MM.1S (cell line): ENCODE measurements at regions not wholly inside any gene's neighbourhood (a gene's known extent, or its start where the extent isn't known, plus 50 kb on each side); places are given as distances from the start of the nearest gene placed in this dataset.

Experiments used
- DNase-seq: peaks from one replicate; pipeline ENCODE4 v3.0.0-alpha.2; 2015
- H2AFZ ChIP-seq: fragments of 300-600 bp; sonication (generic); 2 replicates; pipeline ENCODE4 v1.6.0; 2016; ENCODE audit warnings: antibody characterized with exemption, low read length
- H3F3A ChIP-seq: fragments of 300-600 bp; sonication (generic); 2 replicates; pipeline ENCODE4 v1.6.1; 2016; ENCODE audit warnings: mild to moderate bottlenecking, antibody characterized with exemption, low read length, moderate library complexity, mixed read lengths; ENCODE audit not compliant: insufficient read depth
- H3K27ac ChIP-seq: fragments of 300-600 bp; sonication (generic); 2 replicates; pipeline ENCODE4 v1.5.1; 2016; ENCODE audit warnings: mild to moderate bottlenecking, low read length
- H3K27me3 ChIP-seq: fragments of 300-600 bp; sonication (generic); replicated peaks from 2 replicates; pipeline ENCODE4 v1.6.0; 2016; ENCODE audit warnings: low read length; ENCODE audit not compliant: insufficient read depth
- H3K36me3 ChIP-seq: fragments of 300-600 bp; sonication (generic); replicated peaks from 2 replicates; pipeline ENCODE4 v1.6.1; 2016; ENCODE audit warnings: mild to moderate bottlenecking, low read length, mixed read lengths; ENCODE audit not compliant: insufficient read depth
- H3K4me1 ChIP-seq: fragments of 300-600 bp; sonication (generic); 2 replicates; pipeline ENCODE4 v1.6.1; 2016; ENCODE audit warnings: low read length, mixed read lengths
- H3K4me2 ChIP-seq: fragments of 300-600 bp; sonication (generic); 2 replicates; pipeline ENCODE4 v1.6.0; 2016; ENCODE audit warnings: low read depth, low read length
- H3K4me3 ChIP-seq: fragments of 300-600 bp; sonication (generic); 2 replicates; pipeline ENCODE4 v1.5.1; 2016; ENCODE audit warnings: low read length, mixed read lengths
- H3K79me2 ChIP-seq: fragments of 300-600 bp; sonication (generic); 2 replicates; pipeline ENCODE4 v1.6.1; 2016; ENCODE audit warnings: mixed run types, low read length, mixed read lengths
- H3K9ac ChIP-seq: fragments of 300-600 bp; sonication (generic); 2 replicates; pipeline ENCODE4 v1.6.1; 2016; ENCODE audit warnings: low read length, mixed read lengths
- H3K9me2 ChIP-seq: fragments of 300-600 bp; sonication (generic); replicated peaks from 2 replicates; pipeline ENCODE4 v1.6.1; 2016; ENCODE audit warnings: mild to moderate bottlenecking, low read length, mixed read lengths; ENCODE audit not compliant: insufficient read depth
- H3K9me3 ChIP-seq: fragments of 300-600 bp; sonication (generic); replicated peaks from 2 replicates; pipeline ENCODE4 v1.6.1; 2016; ENCODE audit warnings: mild to moderate bottlenecking, low read length, mixed read lengths; ENCODE audit not compliant: insufficient read depth
- H4K20me1 ChIP-seq: fragments of 300-600 bp; sonication (generic); 2 replicates; pipeline ENCODE4 v1.6.1; 2016; ENCODE audit warnings: mild to moderate bottlenecking, low read length, moderate library complexity, mixed read lengths; ENCODE audit not compliant: insufficient read depth
- CTCF ChIP-seq: fragments of 300-600 bp; sonication (generic); IDR thresholded peaks from 2 replicates; pipeline ENCODE4 v1.5.1; 2016; ENCODE audit warnings: antibody characterized with exemption, low read length, mixed read lengths
- EZH2 ChIP-seq: fragments of 300-600 bp; sonication (generic); optimal IDR thresholded peaks from 2 replicates; pipeline ENCODE3; 2017; ENCODE audit warnings: low read depth, mild to moderate bottlenecking, antibody characterized with exemption, low read length, mixed read lengths
- EZH2phosphoT487 ChIP-seq: fragments of 300-600 bp; sonication (generic); IDR thresholded peaks from 2 replicates; pipeline ENCODE4 v1.6.1; 2018; ENCODE audit warnings: antibody characterized with exemption, low read length

- Histone ChIP-seq H3K27ac (no peak overlapping the region), H3F3A (no peaks in the 10 kb centered on the region), H3K4me1 (no peaks in the 10 kb centered on the region), H3K27me3 (no peaks in the 10 kb centered on the region), H3K4me3 (no peak overlapping the region), H3K4me2 (no peak overlapping the region), H2AFZ (no peak overlapping the region), H3K79me2 (no peaks in the 10 kb centered on the region), H4K20me1 (no peaks in the 10 kb centered on the region), H3K36me3 (no peaks in the 10 kb centered on the region), H3K9me3 (no peaks in the 10 kb centered on the region), H3K9me2 (no peaks in the 10 kb centered on the region), H3K9ac (no peak overlapping the region)
- TF ChIP-seq CTCF (no peak), EZH2 (no peak), EZH2phosphoT487 (no peak)
- DNase-seq = no peak
Observed at GRCh38 chr14:84566109-84566508, 963.8 kb upstream of the FLRT2 start.

GRCh38 chr14:84575681-84576080 lies 954.3 kb upstream of the FLRT2 start:
- Histone ChIP-seq H3K79me2 (no peaks in the 10 kb centered on the region), H3K9me3 (no peaks in the 10 kb centered on the region), H4K20me1 (no peaks in the 10 kb centered on the region), H3K4me1 (no peaks in the 10 kb centered on the region), H3K9me2 (no peaks in the 10 kb centered on the region), H3K4me2 (no peak overlapping the region), H3F3A (no peaks in the 10 kb centered on the region), H3K27ac (no peak overlapping the region), H3K36me3 (no peaks in the 10 kb centered on the region), H3K4me3 (no peak overlapping the region), H3K27me3 (no peaks in the 10 kb centered on the region), H2AFZ (no peak overlapping the region), H3K9ac (no peak overlapping the region)
- no peak for DNase-seq
- TF ChIP-seq EZH2 (no peak), EZH2phosphoT487 (no peak), CTCF (no peak)

- no peak overlapping the region for H3K4me2 ChIP-seq
- H3K9ac ChIP-seq = no peak overlapping the region
- H3K27ac ChIP-seq = no peak overlapping the region
- H3K79me2 ChIP-seq = no peaks in the 10 kb centered on the region
- H3K4me3 ChIP-seq = no peak overlapping the region
- no peaks in the 10 kb centered on the region for H3K36me3 ChIP-seq
- H3K4me1 ChIP-seq = no peaks in the 10 kb centered on the region
- no peaks in the 10 kb centered on the region for H3K27me3 ChIP-seq
- DNase-seq = no peak
- H3K9me2 ChIP-seq = no peaks in the 10 kb centered on the region
- no peaks in the 10 kb centered on the region for H4K20me1 ChIP-seq
- no peaks in the 10 kb centered on the region for H3K9me3 ChIP-seq
- no peak overlapping the region for H2AFZ ChIP-seq
- TF ChIP-seq CTCF = no peak
- no peak for TF ChIP-seq EZH2
- no peak for TF ChIP-seq EZH2phosphoT487
- H3F3A ChIP-seq = no peaks in the 10 kb centered on the region
Observed at GRCh38 chr14:84579292-84579691, 950.7 kb upstream of the FLRT2 start.
